Hippocampal formation (tissue), 2 donors: ENCODE measurements at regions not wholly inside any gene's neighbourhood (a gene's known extent, or its start where the extent isn't known, plus 50 kb on each side); places are given as distances from the start of the nearest gene placed in this dataset.
"Not testable (repeated sequence)": the region's sequence is repeated elsewhere in the genome, so short reads cannot be mapped to it uniquely, and the experiment has no call there.

ENCODE experiments used
- DNase-seq, 2 donors: peaks; one replicate each; lab custom pipeline; 2025; lab: John Stamatoyannopoulos, UW

- no peak for DNase-seq
These were observed 665.9 kb upstream of the CITED2 start for GRCh38 chr6:140040396-140040795.

- no peak for DNase-seq
These were observed 664.9 kb upstream of the CITED2 start for GRCh38 chr6:140039364-140039763.

GRCh38 chr6:140036196-140036595, 661.7 kb upstream of the CITED2 start:
- DNase-seq: no peak

GRCh38 chr6:140032189-140032588, 657.7 kb upstream of the CITED2 start:
- no peak for DNase-seq

- DNase-seq: no peak
These were observed 655.1 kb upstream of the CITED2 start for GRCh38 chr6:140029551-140029950.

GRCh38 chr6:140027219-140027618, 652.8 kb upstream of the CITED2 start:
- DNase-seq: no peak

- DNase-seq: no peak
These were observed 652.1 kb upstream of the CITED2 start for GRCh38 chr6:140026546-140026945.

GRCh38 chr6:140025171-140025570, 650.7 kb upstream of the CITED2 start:
- DNase-seq: no peak

GRCh38 chr6:140020207-140020791, 645.9 kb upstream of the CITED2 start:
- no peak for DNase-seq

- DNase-seq: no peak
These were observed 644.1 kb upstream of the CITED2 start for GRCh38 chr6:140018588-140018987.

GRCh38 chr6:140017470-140017869, 643.0 kb upstream of the CITED2 start:
- DNase-seq: no peak

GRCh38 chr6:140012150-140012549, 637.7 kb upstream of the CITED2 start:
- no peak for DNase-seq

- DNase-seq: no peak
These were observed 637.1 kb upstream of the CITED2 start for GRCh38 chr6:140011537-140011936.

- no peak for DNase-seq
These were observed 634.8 kb upstream of the CITED2 start for GRCh38 chr6:140009286-140009685.

- DNase-seq: no peak
These were observed 633.1 kb upstream of the CITED2 start for GRCh38 chr6:140007525-140007924.

GRCh38 chr6:140003217-140003616, 628.8 kb upstream of the CITED2 start:
- DNase-seq: no peak

GRCh38 chr6:140002396-140003022, 628.1 kb upstream of the CITED2 start:
- no peak for DNase-seq

GRCh38 chr6:140001821-140002341, 627.4 kb upstream of the CITED2 start:
- DNase-seq: no peak

GRCh38 chr6:140001005-140001404, 626.6 kb upstream of the CITED2 start:
- DNase-seq: no peak

- not testable (repeated sequence) for DNase-seq
These were observed 625.2 kb upstream of the CITED2 start for GRCh38 chr6:139999661-140000060.

- DNase-seq: not testable (repeated sequence)
These were observed 624.0 kb upstream of the CITED2 start for GRCh38 chr6:139998478-139998877.

- DNase-seq: no peak
These were observed 621.9 kb upstream of the CITED2 start for GRCh38 chr6:139996253-139996834.

- no peak for DNase-seq
These were observed 620.5 kb upstream of the CITED2 start for GRCh38 chr6:139994998-139995397.
